PC-3 (cell line): ENCODE measurements at regions not wholly inside any gene's neighbourhood (a gene's known extent, or its start where the extent isn't known, plus 50 kb on each side); places are given as distances from the start of the nearest gene placed in this dataset.
A peak's percentile ranks its signal among the peaks of the same experiment; 100 is the strongest.

Experiments
- ATAC-seq: fragments of 200-7000 bp; cut with Tn5 transposase; 2 replicates; pipeline ENCODE4 v1.9.1; 2020; ENCODE audit warnings: mild to moderate bottlenecking, moderate library complexity
- BruUV-seq: library from RNA; stranded (reverse); fragments of 400-500 nt; replicated peaks from 2 replicates; lab custom pipeline; 2021; lab: Mats Ljungman, UMichigan
- CTCF ChIA-PET: fragments of 300-600 bp; sonication (Branson Sonifier 250); formaldehyde crosslinking; loops from one replicate; lab custom pipeline; 2022; ENCODE audit warnings: antibody characterized with exemption; lab: Charles Lee
- POLR2A ChIA-PET: fragments of 300-600 bp; sonication (Branson Sonifier 250); formaldehyde crosslinking; loops from one replicate; lab custom pipeline; 2022; ENCODE audit warnings: antibody characterized with exemption; ENCODE audit not compliant: unreplicated experiment; lab: Charles Lee
- DNase-seq: peaks from one replicate; pipeline ENCODE4 v3.0.0-alpha.2; 2015
- H2AFZ ChIP-seq: fragments of 300-600 bp; sonication (generic); 2 replicates; pipeline ENCODE4 v1.6.0; 2016; ENCODE audit warnings: antibody characterized with exemption, low read length
- H3F3A ChIP-seq: fragments of 300-600 bp; sonication (generic); one replicate; pipeline ENCODE4 v1.6.0; 2017; ENCODE audit warnings: antibody characterized with exemption, low read length, control low read depth, mild to moderate bottlenecking; ENCODE audit not compliant: unreplicated experiment
- H3K27ac ChIP-seq: fragments of 300-600 bp; sonication (generic); 2 replicates; pipeline ENCODE4 v1.5.1; 2016; ENCODE audit warnings: mild to moderate bottlenecking, low read length
- H3K27me3 ChIP-seq: fragments of 300-600 bp; sonication (generic); 2 replicates; pipeline ENCODE4 v1.6.1; 2016; ENCODE audit warnings: low read length, mixed read lengths
- H3K36me3 ChIP-seq: fragments of 300-600 bp; sonication (generic); 2 replicates; pipeline ENCODE4 v1.6.1; 2016; ENCODE audit warnings: low read depth, mixed run types, low read length, mixed read lengths
- H3K4me1 ChIP-seq: fragments of 300-600 bp; sonication (generic); 2 replicates; pipeline ENCODE4 v1.5.1; 2016; ENCODE audit warnings: low read length; ENCODE audit not compliant: insufficient read depth
- H3K4me2 ChIP-seq: fragments of 300-600 bp; sonication (generic); 2 replicates; pipeline ENCODE4 v1.6.0; 2016; ENCODE audit warnings: low read length
- H3K4me3 ChIP-seq: fragments of 300-600 bp; sonication (generic); 2 replicates; pipeline ENCODE4 v1.5.1; 2016; ENCODE audit warnings: mild to moderate bottlenecking, low read length, mixed read lengths
- H3K79me2 ChIP-seq: fragments of 300-600 bp; sonication (generic); 2 replicates; pipeline ENCODE4 v1.6.1; 2017; ENCODE audit warnings: low read length, mixed read lengths
- H3K9ac ChIP-seq: fragments of 300-600 bp; sonication (generic); 2 replicates; pipeline ENCODE4 v1.6.0; 2016; ENCODE audit warnings: mild to moderate bottlenecking, low read length
- H3K9me2 ChIP-seq: fragments of 300-600 bp; sonication (generic); replicated peaks from 2 replicates; pipeline ENCODE4 v1.6.1; 2016; ENCODE audit warnings: mixed run types, low read length, mixed read lengths
- H3K9me3 ChIP-seq: fragments of 300-600 bp; sonication (generic); 2 replicates; pipeline ENCODE4 v1.6.1; 2016; ENCODE audit warnings: low read length, mixed read lengths
- H4K20me1 ChIP-seq: fragments of 300-600 bp; sonication (generic); 2 replicates; pipeline ENCODE4 v1.6.1; 2016; ENCODE audit warnings: low read length, mixed read lengths
- CTCF ChIP-seq: fragments of 300-600 bp; sonication (generic); conservative IDR thresholded peaks from 2 replicates; pipeline ENCODE4 v1.5.1; 2017; ENCODE audit warnings: antibody characterized with exemption, low read depth, mild to moderate bottlenecking, low read length
- EZH2 ChIP-seq: fragments of 300-600 bp; sonication (generic); IDR thresholded peaks from one replicate; pipeline ENCODE4 v1.6.1; 2017; ENCODE audit warnings: antibody characterized with exemption, mild to moderate bottlenecking, low read length; ENCODE audit not compliant: unreplicated experiment
- EZH2phosphoT487 ChIP-seq: fragments of 300-600 bp; sonication (generic); IDR thresholded peaks from 2 replicates; pipeline ENCODE4 v1.6.1; 2018; ENCODE audit warnings: mild to moderate bottlenecking, antibody characterized with exemption, low read length, borderline replicate concordance
- intact Hi-C: fragments of 100-400 bp; cut with micrococcal nuclease; formaldehyde crosslinking; loops from 2 replicates; pipeline ENCODE4 v1.9.0; 2023

GRCh38 chr1:29804181-29804899, 568.0 kb downstream of the PTPRU start:
- no peak overlapping the region for H3K27ac ChIP-seq
- TF ChIP-seq EZH2: no peak
- TF ChIP-seq EZH2phosphoT487: no peak
- no peak for TF ChIP-seq CTCF
- H3F3A ChIP-seq: no peaks in the 10 kb centered on the region
- intact Hi-C loops: no loop called here
- ChIA-PET CTCF (no interaction called here), POLR2A (no interaction called here)
- no peaks in the 10 kb centered on the region for H3K9me3 ChIP-seq
- no peaks in the 10 kb centered on the region for H3K9me2 ChIP-seq
- peaks cover 11% of the 10 kb centered on the region for H3K27me3 ChIP-seq
- H3K4me2 ChIP-seq: no peak overlapping the region
- no peak overlapping the region for H3K9ac ChIP-seq
- no peaks in the 10 kb centered on the region for H4K20me1 ChIP-seq
- peaks cover 3% of the 10 kb centered on the region; the same call in 1 of the 2 replicates for H3K4me1 ChIP-seq
- no peaks in the 10 kb centered on the region for H3K79me2 ChIP-seq
- H2AFZ ChIP-seq: no peak overlapping the region
- H3K4me3 ChIP-seq: no peak overlapping the region
- ATAC-seq: no peak
- no peaks in the 10 kb centered on the region for H3K36me3 ChIP-seq
- DNase-seq: no peak
- BruUV-seq: no TSS peak

GRCh38 chr1:29803486-29803885, 567.2 kb downstream of the PTPRU start:
- no TSS peak for BruUV-seq
- TF ChIP-seq CTCF: no peak
- TF ChIP-seq EZH2: no peak
- no peak for TF ChIP-seq EZH2phosphoT487
- CTCF ChIA-PET: no interaction called here

GRCh38 chr1:29802181-29803068, 566.1 kb downstream of the PTPRU start:
- no peaks in the 10 kb centered on the region for H4K20me1 ChIP-seq
- no peak overlapping the region for H3K9ac ChIP-seq
- peaks cover 3% of the 10 kb centered on the region; the same call in 1 of the 2 replicates for H3K4me1 ChIP-seq
- no peak overlapping the region; the same call in 1 of the 2 replicates for H2AFZ ChIP-seq
- DNase-seq (no peak), ATAC-seq (no peak)
- H3K36me3 ChIP-seq: no peaks in the 10 kb centered on the region
- H3K4me3 ChIP-seq: no peak overlapping the region
- intact Hi-C loops: no loop called here
- no peak overlapping the region for H3K27ac ChIP-seq
- no peaks in the 10 kb centered on the region for H3K79me2 ChIP-seq
- BruUV-seq: no TSS peak
- H3K4me2 ChIP-seq: peak overlapping the region; percentile 39; the same call in 1 of the 2 replicates
- CTCF ChIA-PET: no interaction called here
- no peaks in the 10 kb centered on the region for H3K9me2 ChIP-seq
- H3K27me3 ChIP-seq: peaks cover 11% of the 10 kb centered on the region
- POLR2A ChIA-PET: no interaction called here
- H3K9me3 ChIP-seq: no peaks in the 10 kb centered on the region
- no peak for TF ChIP-seq CTCF
- no peak for TF ChIP-seq EZH2phosphoT487
- TF ChIP-seq EZH2: no peak
- H3F3A ChIP-seq: no peaks in the 10 kb centered on the region

More at GRCh38 chr1:29803486-29803885, 567.2 kb downstream of the PTPRU start:
- H3F3A ChIP-seq: no peaks in the 10 kb centered on the region
- H3K36me3 ChIP-seq: no peaks in the 10 kb centered on the region
- no peaks in the 10 kb centered on the region for H3K9me2 ChIP-seq
- intact Hi-C loops: no loop called here
- H3K4me2 ChIP-seq: no peak overlapping the region
- no peak for DNase-seq
- H2AFZ ChIP-seq: no peak overlapping the region
- POLR2A ChIA-PET: no interaction called here
- H3K4me1 ChIP-seq: peaks cover 3% of the 10 kb centered on the region; the same call in 1 of the 2 replicates
- H3K27ac ChIP-seq: no peak overlapping the region
- H3K9ac ChIP-seq: no peak overlapping the region
- no peak overlapping the region for H3K4me3 ChIP-seq
- H3K27me3 ChIP-seq: peaks cover 11% of the 10 kb centered on the region
- H4K20me1 ChIP-seq: no peaks in the 10 kb centered on the region
- H3K79me2 ChIP-seq: no peaks in the 10 kb centered on the region
- no peak for ATAC-seq
- H3K9me3 ChIP-seq: no peaks in the 10 kb centered on the region
